A549 (cell line): ENCODE measurements at regions not wholly inside any gene's neighbourhood (a gene's known extent, or its start where the extent isn't known, plus 50 kb on each side); places are given as distances from the start of the nearest gene placed in this dataset.

Experiments
- ATAC-seq, 2 experiments: fragments of 200-7000 bp in 1 of 2; fragments of >200 bp in 1 of 2; cut with Nextera tagmentation in 1 of 2; cut with Tn5 transposase in 1 of 2; 3 replicates each; pipeline versions ENCODE4 v1.8.0 to v1.9.1; 2018 to 2020; ENCODE audit warnings: mild to moderate bottlenecking in 1 of 2, moderate library complexity in 1 of 2
- CTCF ChIA-PET: fragments of 300-600 bp; sonication (Branson Sonifier 250); formaldehyde crosslinking; extraction: SDS; loops from one replicate; lab custom pipeline; 2021; ENCODE audit warnings: antibody characterized with exemption, inconsistent platforms; lab: Yijun Ruan, JAX
- POLR2A ChIA-PET: fragments of 350-600 bp; formaldehyde crosslinking; extraction: SDS; loops from one replicate; lab custom pipeline; 2021; ENCODE audit warnings: antibody characterized with exemption, inconsistent platforms; lab: Yijun Ruan, JAX
- DNase-seq, 2 experiments: peaks; one replicate each; pipeline versions ENCODE4 v3.0.0 to v3.0.0-alpha.2; 2011 to 2016; ENCODE audit warnings: low read depth in 1 of 2, low spot score in 1 of 2
- FAIRE-seq: peaks from 2 replicates; lab custom pipeline; 2011; peaks lifted over from hg19 to GRCh38; lab: Jason Lieb, UNC
- H3K27ac ChIP-seq, 2 experiments: fragments of >200 bp; sonication (Bioruptor Twin); formaldehyde crosslinking; 3 replicates each; pipeline ENCODE4 v1.5.1; 2016 to 2017
- H3K4me1 ChIP-seq: fragments of >200 bp; sonication (Bioruptor Twin); formaldehyde crosslinking; 3 replicates; pipeline ENCODE4 v1.6.1; 2016
- H3K4me2 ChIP-seq: fragments of >200 bp; sonication (Bioruptor Twin); formaldehyde crosslinking; 3 replicates; pipeline ENCODE4 v1.6.1; 2016
- H3K4me3 ChIP-seq: fragments of >200 bp; sonication (Bioruptor Twin); formaldehyde crosslinking; 3 replicates; pipeline ENCODE4 v1.5.1; 2016
- H3K9me3 ChIP-seq: fragments of >200 bp; sonication (Bioruptor Twin); formaldehyde crosslinking; 3 replicates; pipeline ENCODE4 v1.6.1; 2016
- BCL3 ChIP-seq: fragments of >200 bp; sonication (Bioruptor Twin); formaldehyde crosslinking; IDR thresholded peaks from 3 replicates; pipeline ENCODE4 v1.6.1; 2016
- CBX2 ChIP-seq: fragments of 200-600 bp; sonication (generic); IDR thresholded peaks from 2 replicates; pipeline ENCODE4 v1.6.1; 2016; ENCODE audit warnings: low read depth, mild to moderate bottlenecking, borderline replicate concordance
- CBX8 ChIP-seq: fragments of 200-600 bp; sonication (generic); IDR thresholded peaks from 2 replicates; pipeline ENCODE4 v1.6.1; 2016
- ELK1 ChIP-seq: fragments of 150-350 bp; IDR thresholded peaks from 2 replicates; pipeline ENCODE4 v1.6.1; 2014; ENCODE audit warnings: low read depth, mild to moderate bottlenecking, low read length
- ESRRA ChIP-seq: fragments of 150-350 bp; IDR thresholded peaks from 2 replicates; pipeline ENCODE4 v1.6.1; 2014; ENCODE audit warnings: mild to moderate bottlenecking, low read length, borderline replicate concordance
- FOXS1 ChIP-seq: fragments of 250-450 bp; sonication (Bioruptor Pico); IDR thresholded peaks from 2 replicates; pipeline ENCODE4 v1.5.0; 2020; ENCODE audit warnings: mild to moderate bottlenecking, moderate library complexity
- GATA3 ChIP-seq: IDR thresholded peaks from 2 replicates; pipeline ENCODE4 v1.6.1; 2012; ENCODE audit warnings: borderline replicate concordance
- HEYL ChIP-seq: fragments of 250-450 bp; sonication (Bioruptor Pico); IDR thresholded peaks from 2 replicates; pipeline ENCODE4 v1.8.0; 2021; ENCODE audit warnings: mild to moderate bottlenecking, moderate library complexity
- HOXA7 ChIP-seq: fragments of 250-450 bp; sonication (Bioruptor Pico); IDR thresholded peaks from 2 replicates; pipeline ENCODE4 v1.5.0; 2020; ENCODE audit warnings: mild to moderate bottlenecking, moderate library complexity
- KDM5A ChIP-seq: fragments of 200-600 bp; sonication (generic); IDR thresholded peaks from 2 replicates; pipeline ENCODE4 v1.6.1; 2016; ENCODE audit warnings: antibody characterized with exemption, mild to moderate bottlenecking
- MAX ChIP-seq: IDR thresholded peaks from 2 replicates; pipeline ENCODE4 v1.6.1; 2012
- NFE2L2 ChIP-seq: fragments of 150-350 bp; conservative IDR thresholded peaks from 2 replicates; pipeline ENCODE4 v1.6.1; 2014; ENCODE audit warnings: low read length
- RAD21 ChIP-seq, 2 experiments: fragments of >200 bp in 1 of 2; sonication (Bioruptor Twin) in 1 of 2; formaldehyde crosslinking in 1 of 2; IDR thresholded peaks in 1 of 2; conservative IDR thresholded peaks in 1 of 2; 2 replicates in 1 of 2; 3 replicates in 1 of 2; pipeline ENCODE4 v1.6.1; 2012 to 2018; ENCODE audit warnings: inconsistent platforms in 1 of 2
- RFX5 ChIP-seq: fragments of 450-650 bp; IDR thresholded peaks from 2 replicates; pipeline ENCODE4 v1.7.1; 2014; ENCODE audit warnings: antibody characterized with exemption, mild to moderate bottlenecking, moderate library complexity
- RNF2 ChIP-seq: fragments of 200-600 bp; sonication (generic); IDR thresholded peaks from 2 replicates; pipeline ENCODE4 v1.6.1; 2016; ENCODE audit warnings: low read depth, mild to moderate bottlenecking, antibody characterized with exemption, moderate library complexity, borderline replicate concordance
- TFCP2L1 ChIP-seq: fragments of 250-450 bp; sonication (Bioruptor Pico); IDR thresholded peaks from 2 replicates; pipeline ENCODE4 v1.5.0; 2021; ENCODE audit warnings: mild to moderate bottlenecking
- TP53 ChIP-seq: fragments of 250-450 bp; sonication (Bioruptor Pico); IDR thresholded peaks from 2 replicates; pipeline ENCODE4 v1.5.0; 2021; ENCODE audit warnings: mild to moderate bottlenecking, moderate library complexity
- ZFP36 ChIP-seq: fragments of 450-650 bp; IDR thresholded peaks from 2 replicates; pipeline ENCODE4 v1.6.1; 2014; ENCODE audit warnings: borderline replicate concordance; ENCODE audit not compliant: partially characterized antibody
- ZSCAN20 ChIP-seq: fragments of 250-450 bp; sonication (Bioruptor Pico); IDR thresholded peaks from 2 replicates; pipeline ENCODE4 v1.8.0; 2022; ENCODE audit warnings: mild to moderate bottlenecking, moderate library complexity
- WGBS: methylation state at CpG from one replicate; pipeline ENCODE4 v1.1.6; 2017; ENCODE audit errors: missing lambda C conversion rate; 5-methylcytosine and 5-hydroxymethylcytosine counted together
- TF ChIP-seq, protein P1 (sequence below): IDR thresholded peaks from 2 replicates; pipeline ENCODE4 v1.6.1; 2012
- TF ChIP-seq, protein P2 (sequence below): fragments of >200 bp; sonication (Bioruptor Twin); formaldehyde crosslinking; IDR thresholded peaks from 2 replicates; pipeline ENCODE4 v1.6.1; 2016
- TF ChIP-seq, protein P3 (sequence below): fragments of 200-600 bp; sonication (generic); IDR thresholded peaks from 2 replicates; pipeline ENCODE4 v1.6.1; 2016; ENCODE audit warnings: antibody characterized with exemption, mild to moderate bottlenecking, moderate library complexity
- TF ChIP-seq, protein P4 (sequence below): IDR thresholded peaks from 2 replicates; pipeline ENCODE4 v1.6.1; 2012; ENCODE audit warnings: low read depth, borderline replicate concordance

DNA sequence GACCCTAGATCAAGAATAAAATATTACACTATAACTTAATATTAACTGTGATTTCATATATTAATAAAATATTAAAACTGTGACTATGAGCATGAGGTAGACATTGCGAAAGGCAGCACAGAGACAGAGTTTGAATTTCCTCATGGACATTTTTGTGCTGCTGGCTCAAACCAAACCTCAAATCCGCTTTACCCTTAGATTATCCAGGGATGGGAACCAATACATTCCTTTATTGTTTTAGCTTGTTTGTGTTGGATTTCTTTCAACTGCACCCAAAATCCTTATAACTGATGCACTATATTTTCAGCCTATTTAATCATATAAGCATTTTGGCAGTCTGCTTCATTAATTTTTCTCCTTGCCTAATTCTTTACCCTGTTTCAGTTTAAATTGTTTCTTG, 436.7 kb downstream of the ATP23 start:
- Histone ChIP-seq H3K4me2 (no peak overlapping the region), H3K9me3 (no peaks in the 10 kb centered on the region), H3K4me3 (no peak overlapping the region), H3K4me1 (no peaks in the 10 kb centered on the region), H3K27ac (no peak overlapping the region)
- FAIRE-seq (no peak), DNase-seq (no peak), ATAC-seq (no peak)
- CTCF ChIA-PET, result interaction anchor here (1.5 to 2.0 kb wide), 2 partner anchors 8 to 9 kb away, joined by 4 to 6 read pairs; no protein-coding TSS in a partner anchor
- 94% methylated on average over 2 of the region's 2 CpGs for WGBS
- POLR2A ChIA-PET, result no interaction called here
- TF ChIP-seq RNF2 (no peak), FOXS1 (no peak), GATA3 (no peak), RAD21 (conservative IDR thresholded peaks at IDR 0.05 in 1 of 2, IDR thresholded peaks at IDR 0.05 in 1 of 2) (no peak), ESRRA (no peak), MAX (no peak), KDM5A (no peak), NFE2L2 (no peak), CBX8 (no peak), HEYL (CRISPR knock-in tag) (no peak), ZSCAN20 (CRISPR knock-in tag) (no peak), ZFP36 (no peak), CBX2 (no peak), HOXA7 (CRISPR knock-in tag) (no peak), ELK1 (no peak)
- TF ChIP-seq, protein P1, sequence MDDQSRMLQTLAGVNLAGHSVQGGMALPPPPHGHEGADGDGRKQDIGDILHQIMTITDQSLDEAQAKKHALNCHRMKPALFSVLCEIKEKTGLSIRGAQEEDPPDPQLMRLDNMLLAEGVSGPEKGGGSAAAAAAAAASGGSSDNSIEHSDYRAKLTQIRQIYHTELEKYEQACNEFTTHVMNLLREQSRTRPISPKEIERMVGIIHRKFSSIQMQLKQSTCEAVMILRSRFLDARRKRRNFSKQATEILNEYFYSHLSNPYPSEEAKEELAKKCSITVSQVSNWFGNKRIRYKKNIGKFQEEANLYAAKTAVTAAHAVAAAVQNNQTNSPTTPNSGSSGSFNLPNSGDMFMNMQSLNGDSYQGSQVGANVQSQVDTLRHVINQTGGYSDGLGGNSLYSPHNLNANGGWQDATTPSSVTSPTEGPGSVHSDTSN, result no peak
- TF ChIP-seq, protein P2, sequence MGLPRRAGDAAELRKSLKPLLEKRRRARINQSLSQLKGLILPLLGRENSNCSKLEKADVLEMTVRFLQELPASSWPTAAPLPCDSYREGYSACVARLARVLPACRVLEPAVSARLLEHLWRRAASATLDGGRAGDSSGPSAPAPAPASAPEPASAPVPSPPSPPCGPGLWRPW, result no peak
- TF ChIP-seq, protein P3, sequence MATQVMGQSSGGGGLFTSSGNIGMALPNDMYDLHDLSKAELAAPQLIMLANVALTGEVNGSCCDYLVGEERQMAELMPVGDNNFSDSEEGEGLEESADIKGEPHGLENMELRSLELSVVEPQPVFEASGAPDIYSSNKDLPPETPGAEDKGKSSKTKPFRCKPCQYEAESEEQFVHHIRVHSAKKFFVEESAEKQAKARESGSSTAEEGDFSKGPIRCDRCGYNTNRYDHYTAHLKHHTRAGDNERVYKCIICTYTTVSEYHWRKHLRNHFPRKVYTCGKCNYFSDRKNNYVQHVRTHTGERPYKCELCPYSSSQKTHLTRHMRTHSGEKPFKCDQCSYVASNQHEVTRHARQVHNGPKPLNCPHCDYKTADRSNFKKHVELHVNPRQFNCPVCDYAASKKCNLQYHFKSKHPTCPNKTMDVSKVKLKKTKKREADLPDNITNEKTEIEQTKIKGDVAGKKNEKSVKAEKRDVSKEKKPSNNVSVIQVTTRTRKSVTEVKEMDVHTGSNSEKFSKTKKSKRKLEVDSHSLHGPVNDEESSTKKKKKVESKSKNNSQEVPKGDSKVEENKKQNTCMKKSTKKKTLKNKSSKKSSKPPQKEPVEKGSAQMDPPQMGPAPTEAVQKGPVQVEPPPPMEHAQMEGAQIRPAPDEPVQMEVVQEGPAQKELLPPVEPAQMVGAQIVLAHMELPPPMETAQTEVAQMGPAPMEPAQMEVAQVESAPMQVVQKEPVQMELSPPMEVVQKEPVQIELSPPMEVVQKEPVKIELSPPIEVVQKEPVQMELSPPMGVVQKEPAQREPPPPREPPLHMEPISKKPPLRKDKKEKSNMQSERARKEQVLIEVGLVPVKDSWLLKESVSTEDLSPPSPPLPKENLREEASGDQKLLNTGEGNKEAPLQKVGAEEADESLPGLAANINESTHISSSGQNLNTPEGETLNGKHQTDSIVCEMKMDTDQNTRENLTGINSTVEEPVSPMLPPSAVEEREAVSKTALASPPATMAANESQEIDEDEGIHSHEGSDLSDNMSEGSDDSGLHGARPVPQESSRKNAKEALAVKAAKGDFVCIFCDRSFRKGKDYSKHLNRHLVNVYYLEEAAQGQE, result no peak

DNA sequence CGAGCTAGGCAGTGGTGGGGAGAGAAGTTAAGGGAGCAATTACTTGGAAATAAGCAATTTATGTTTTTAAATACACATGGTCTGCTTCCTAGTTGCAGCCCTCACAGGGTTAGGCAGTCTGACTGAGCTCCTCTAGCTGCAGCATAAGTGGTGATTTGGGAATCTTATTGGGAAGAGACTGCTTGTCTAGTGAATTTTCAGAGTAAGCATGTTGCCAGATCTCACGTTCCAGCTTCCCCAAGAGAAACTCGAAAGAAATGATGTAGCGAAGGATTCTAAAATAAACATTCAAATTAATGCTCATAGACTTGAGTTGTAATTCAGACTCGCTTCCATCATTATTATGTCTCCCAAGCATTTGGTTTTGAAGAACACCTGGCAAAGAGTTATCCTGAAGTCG, 440.2 kb downstream of the ATP23 start:
- no peak for FAIRE-seq
- no peak overlapping the region for H3K4me2 ChIP-seq
- no peak overlapping the region for H3K27ac ChIP-seq
- POLR2A ChIA-PET, result no interaction called here
- TF ChIP-seq TFCP2L1 (CRISPR knock-in tag) (no peak), RFX5 (no peak), BCL3 (no peak), TP53 (CRISPR knock-in tag) (no peak)
- TF ChIP-seq, protein P4, sequence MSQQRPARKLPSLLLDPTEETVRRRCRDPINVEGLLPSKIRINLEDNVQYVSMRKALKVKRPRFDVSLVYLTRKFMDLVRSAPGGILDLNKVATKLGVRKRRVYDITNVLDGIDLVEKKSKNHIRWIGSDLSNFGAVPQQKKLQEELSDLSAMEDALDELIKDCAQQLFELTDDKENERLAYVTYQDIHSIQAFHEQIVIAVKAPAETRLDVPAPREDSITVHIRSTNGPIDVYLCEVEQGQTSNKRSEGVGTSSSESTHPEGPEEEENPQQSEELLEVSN, result no peak
- TF ChIP-seq, protein P2, result no peak
- TF ChIP-seq, all 56 proteins: peak for 0
- DNase-seq (no peak), ATAC-seq (no peak)
- no peak overlapping the region for H3K4me3 ChIP-seq
- H3K9me3 ChIP-seq, result no peaks in the 10 kb centered on the region
- WGBS, result 58% methylated on average over 6 of the region's 6 CpGs
- CTCF ChIA-PET, result interaction anchor here (0.8 kb wide), 1 partner anchor 10 kb away, joined by 3 read pairs; no protein-coding TSS in a partner anchor
- H3K4me1 ChIP-seq, result no peaks in the 10 kb centered on the region
